ENCODE measurements at regions not wholly inside any gene's neighbourhood (a gene's known extent, or its start where the extent isn't known, plus 50 kb on each side); places are given as distances from the start of the nearest gene placed in this dataset.

GRCh38 chr5:27276119-27276518, 237.7 kb upstream of the CDH9 start:
- Mint-ChIP-seq H3K4me3 (ENCODE audit: low read depth, unreplicated experiment) (no peak overlapping the region), H3K27me3 (ENCODE audit: unreplicated experiment) (no peaks in the 10 kb centered on the region), H3K4me1 (ENCODE audit: low read depth, unreplicated experiment) (no peaks in the 10 kb centered on the region), H3K9me3 (ENCODE audit: low read depth, unreplicated experiment) (peaks cover 4% of the 10 kb centered on the region), H3K36me3 (ENCODE audit: insufficient read depth, unreplicated experiment) (no peaks in the 10 kb centered on the region), H3K27ac (ENCODE audit: unreplicated experiment) (no peak overlapping the region)
- intact Hi-C loops (cut with micrococcal nuclease; ENCODE audit: unreplicated experiment) = no loop called here
- TF ChIP-seq CTCF (IDR thresholded peaks at IDR 0.05; ENCODE audit: unreplicated experiment) = no peak
- BruUV-seq (replicated peaks) = no TSS peak
- CTCF ChIA-PET = no interaction called here
- no peak for DNase-seq

GRCh38 chr5:27275345-27275744, 237.0 kb upstream of the CDH9 start:
- no TSS peak for BruUV-seq (replicated peaks)
- DNase-seq = no peak
- Mint-ChIP-seq H3K36me3 (ENCODE audit: insufficient read depth, unreplicated experiment) (no peaks in the 10 kb centered on the region), H3K4me1 (ENCODE audit: low read depth, unreplicated experiment) (no peaks in the 10 kb centered on the region), H3K9me3 (ENCODE audit: low read depth, unreplicated experiment) (peaks cover 4% of the 10 kb centered on the region), H3K27ac (ENCODE audit: unreplicated experiment) (no peak overlapping the region), H3K27me3 (ENCODE audit: unreplicated experiment) (no peaks in the 10 kb centered on the region), H3K4me3 (ENCODE audit: low read depth, unreplicated experiment) (no peak overlapping the region)
- intact Hi-C loops (cut with micrococcal nuclease; ENCODE audit: unreplicated experiment) = no loop called here
- CTCF ChIA-PET = no interaction called here
- TF ChIP-seq CTCF (IDR thresholded peaks at IDR 0.05; ENCODE audit: unreplicated experiment) = no peak

- Mint-ChIP-seq H3K27ac (ENCODE audit: unreplicated experiment) (no peak overlapping the region), H3K36me3 (ENCODE audit: insufficient read depth, unreplicated experiment) (no peaks in the 10 kb centered on the region), H3K9me3 (ENCODE audit: low read depth, unreplicated experiment) (peaks cover 7% of the 10 kb centered on the region), H3K27me3 (ENCODE audit: unreplicated experiment) (no peaks in the 10 kb centered on the region), H3K4me3 (ENCODE audit: low read depth, unreplicated experiment) (no peak overlapping the region), H3K4me1 (ENCODE audit: low read depth, unreplicated experiment) (no peaks in the 10 kb centered on the region)
- TF ChIP-seq CTCF (IDR thresholded peaks at IDR 0.05; ENCODE audit: unreplicated experiment) = no peak
- intact Hi-C loops (cut with micrococcal nuclease; ENCODE audit: unreplicated experiment) = no loop called here
- DNase-seq = no peak
- no TSS peak for BruUV-seq (replicated peaks)
- CTCF ChIA-PET = no interaction called here
Measured at GRCh38 chr5:27269766-27270165, 231.4 kb upstream of the CDH9 start.

GRCh38 chr5:27267209-27267824, 228.9 kb upstream of the CDH9 start:
- TF ChIP-seq CTCF (IDR thresholded peaks at IDR 0.05; ENCODE audit: unreplicated experiment) = no peak
- Mint-ChIP-seq H3K27ac (ENCODE audit: unreplicated experiment) (no peak overlapping the region), H3K27me3 (ENCODE audit: unreplicated experiment) (no peaks in the 10 kb centered on the region), H3K9me3 (ENCODE audit: low read depth, unreplicated experiment) (peaks cover 18% of the 10 kb centered on the region), H3K4me3 (ENCODE audit: low read depth, unreplicated experiment) (no peak overlapping the region), H3K4me1 (ENCODE audit: low read depth, unreplicated experiment) (no peaks in the 10 kb centered on the region), H3K36me3 (ENCODE audit: insufficient read depth, unreplicated experiment) (peaks cover 4% of the 10 kb centered on the region)
- BruUV-seq (replicated peaks) = no TSS peak
- CTCF ChIA-PET = no interaction called here
- DNase-seq = no peak
- intact Hi-C loops (cut with micrococcal nuclease; ENCODE audit: unreplicated experiment) = no loop called here
